PFSK-1 (cell line): ENCODE measurements at regions not wholly inside any gene's neighbourhood (a gene's known extent, or its start where the extent isn't known, plus 50 kb on each side); places are given as distances from the start of the nearest gene placed in this dataset.

Source experiments
- FOXP2 ChIP-seq: optimal IDR thresholded peaks from 2 replicates; pipeline ENCODE3; 2011; ENCODE audit warnings: borderline replicate concordance, control low read depth, inconsistent platforms; ENCODE audit not compliant: insufficient read depth; ENCODE audit errors: extremely low read length, extremely low read depth
- POLR2AphosphoS5 ChIP-seq: IDR thresholded peaks from 2 replicates; pipeline ENCODE4 v1.6.1; 2012; ENCODE audit warnings: low read depth, mild to moderate bottlenecking, control low read depth, low read length, moderate library complexity
- REST ChIP-seq, 2 experiments: IDR thresholded peaks; 2 replicates each; pipeline versions ENCODE4 v1.6.1 to v1.8.0; 2011 to 2012; ENCODE audit warnings: low read depth in 2 of 2, low read length in 2 of 2, control low read depth in 1 of 2, inconsistent platforms in 1 of 2, mild to moderate bottlenecking in 1 of 2, moderate library complexity in 1 of 2; ENCODE audit not compliant: insufficient read depth in 1 of 2
- SIN3A ChIP-seq: IDR thresholded peaks from 2 replicates; pipeline ENCODE4 v1.6.1; 2012; ENCODE audit warnings: mild to moderate bottlenecking, low read length, moderate library complexity, borderline replicate concordance; ENCODE audit not compliant: insufficient read depth
- TAF1 ChIP-seq: IDR thresholded peaks from 2 replicates; pipeline ENCODE4 v1.6.1; 2012; ENCODE audit warnings: low read length, control low read depth, borderline replicate concordance; ENCODE audit not compliant: insufficient read depth

GRCh38 chr21:15932726-15933125 lies 202.9 kb downstream of the USP25 start:
- TF ChIP-seq REST (IDR thresholded peaks at IDR 0.05; ENCODE audit: insufficient read depth in 1 of 2, low read depth in 2 of 2, low read length in 2 of 2): no peak
- TF ChIP-seq POLR2AphosphoS5: no peak
- TF ChIP-seq SIN3A: no peak
- TF ChIP-seq TAF1: no peak
- TF ChIP-seq FOXP2: no peak

- TF ChIP-seq REST (IDR thresholded peaks at IDR 0.05; ENCODE audit: insufficient read depth in 1 of 2, low read depth in 2 of 2, low read length in 2 of 2) (no peak), SIN3A (no peak), FOXP2 (no peak), POLR2AphosphoS5 (no peak)
Observed at GRCh38 chr21:15935530-15935929, 205.7 kb downstream of the USP25 start.

GRCh38 chr21:15943009-15943666 lies 213.4 kb downstream of the USP25 start:
- TF ChIP-seq TAF1: no peak
- no peak for TF ChIP-seq REST (IDR thresholded peaks at IDR 0.05; ENCODE audit: insufficient read depth in 1 of 2, low read depth in 2 of 2, low read length in 2 of 2)
- TF ChIP-seq SIN3A: no peak
- TF ChIP-seq POLR2AphosphoS5: no peak
- no peak for TF ChIP-seq FOXP2

- TF ChIP-seq POLR2AphosphoS5 (no peak), TAF1 (no peak), SIN3A (no peak)
Observed at GRCh38 chr21:15947677-15948076, 217.9 kb downstream of the USP25 start.

- no peak for TF ChIP-seq REST (IDR thresholded peaks at IDR 0.05; ENCODE audit: insufficient read depth in 1 of 2, low read depth in 2 of 2, low read length in 2 of 2)
- no peak for TF ChIP-seq SIN3A
- no peak for TF ChIP-seq FOXP2
- no peak for TF ChIP-seq POLR2AphosphoS5
- no peak for TF ChIP-seq TAF1
Observed at GRCh38 chr21:15953551-15954116, 223.9 kb downstream of the USP25 start.
